ENCODE measurements at regions not wholly inside any gene's neighbourhood (a gene's known extent, or its start where the extent isn't known, plus 50 kb on each side); places are given as distances from the start of the nearest gene placed in this dataset.
"Not testable (repeated sequence)": the region's sequence is repeated elsewhere in the genome, so short reads cannot be mapped to it uniquely, and the experiment has no call there.

DNA sequence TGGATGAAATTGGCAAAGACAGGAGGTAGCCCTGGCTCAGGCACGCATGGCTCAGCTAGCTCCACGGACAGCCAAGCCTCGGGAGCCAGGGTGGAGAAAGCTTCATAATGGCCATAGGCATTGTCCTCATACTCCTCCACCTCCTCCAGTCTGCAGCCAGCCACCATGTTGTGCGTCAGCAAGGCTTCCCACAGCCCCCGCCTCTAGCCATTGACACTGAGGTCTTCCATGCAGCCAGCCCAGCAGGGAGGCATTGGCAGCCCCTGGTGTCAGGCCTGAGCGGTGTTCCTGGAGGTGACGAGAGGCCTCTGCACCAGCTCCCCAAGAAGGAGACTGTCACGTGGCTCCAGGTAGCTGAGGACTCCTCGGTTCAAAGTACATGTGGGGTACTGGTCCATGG, 117.0 kb upstream of the ZSCAN2 start:
- not testable (repeated sequence) for TF ChIP-seq POLR2A (IDR thresholded peaks at IDR 0.05)
- TF ChIP-seq, protein P1, sequence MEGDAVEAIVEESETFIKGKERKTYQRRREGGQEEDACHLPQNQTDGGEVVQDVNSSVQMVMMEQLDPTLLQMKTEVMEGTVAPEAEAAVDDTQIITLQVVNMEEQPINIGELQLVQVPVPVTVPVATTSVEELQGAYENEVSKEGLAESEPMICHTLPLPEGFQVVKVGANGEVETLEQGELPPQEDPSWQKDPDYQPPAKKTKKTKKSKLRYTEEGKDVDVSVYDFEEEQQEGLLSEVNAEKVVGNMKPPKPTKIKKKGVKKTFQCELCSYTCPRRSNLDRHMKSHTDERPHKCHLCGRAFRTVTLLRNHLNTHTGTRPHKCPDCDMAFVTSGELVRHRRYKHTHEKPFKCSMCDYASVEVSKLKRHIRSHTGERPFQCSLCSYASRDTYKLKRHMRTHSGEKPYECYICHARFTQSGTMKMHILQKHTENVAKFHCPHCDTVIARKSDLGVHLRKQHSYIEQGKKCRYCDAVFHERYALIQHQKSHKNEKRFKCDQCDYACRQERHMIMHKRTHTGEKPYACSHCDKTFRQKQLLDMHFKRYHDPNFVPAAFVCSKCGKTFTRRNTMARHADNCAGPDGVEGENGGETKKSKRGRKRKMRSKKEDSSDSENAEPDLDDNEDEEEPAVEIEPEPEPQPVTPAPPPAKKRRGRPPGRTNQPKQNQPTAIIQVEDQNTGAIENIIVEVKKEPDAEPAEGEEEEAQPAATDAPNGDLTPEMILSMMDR (IDR thresholded peaks at IDR 0.05) = not testable (repeated sequence)

All from suprapubic skin (tissue), 3 donors.